Lung (tissue), 11 donors: ENCODE measurements at regions not wholly inside any gene's neighbourhood (a gene's known extent, or its start where the extent isn't known, plus 50 kb on each side); places are given as distances from the start of the nearest gene placed in this dataset.

Source experiments
- ATAC-seq: fragments of 200-7000 bp; cut with Tn5 transposase; one replicate; pipeline ENCODE4 v1.9.1; 2020; ENCODE audit warnings: moderate number of reproducible peaks; ENCODE audit not compliant: insufficient read depth, low FRiP score
- DNase-seq, 3 donors: peaks; one replicate each; pipeline ENCODE4 v3.0.0-alpha.2; 2013 to 2017
- H3K27ac ChIP-seq, 2 donors: one replicate each; pipeline ENCODE4 v1.5.1; 2013; ENCODE audit warnings: mild to moderate bottlenecking in 2 of 2, moderate library complexity in 2 of 2, control low read depth in 1 of 2, inconsistent platforms in 1 of 2, low read depth in 1 of 2, low read length in 1 of 2
- H3K27me3 ChIP-seq, 3 donors: one replicate each; pipeline ENCODE4 v1.5.1; 2013; ENCODE audit warnings: low read length in 2 of 3; ENCODE audit not compliant: control insufficient read depth in 3 of 3, insufficient read depth in 3 of 3
- H3K36me3 ChIP-seq, 4 donors: one replicate each; pipeline ENCODE4 v1.5.1; 2013; ENCODE audit warnings: low read length in 4 of 4, mild to moderate bottlenecking in 1 of 4, moderate library complexity in 1 of 4; ENCODE audit not compliant: control insufficient read depth in 4 of 4, insufficient read depth in 4 of 4
- H3K4me1 ChIP-seq, 5 donors: one replicate each; pipeline ENCODE4 v1.5.1; 2013; ENCODE audit warnings: low read length in 5 of 5, mild to moderate bottlenecking in 2 of 5, moderate library complexity in 1 of 5; ENCODE audit not compliant: control insufficient read depth in 5 of 5, insufficient read depth in 5 of 5
- H3K4me3 ChIP-seq: one replicate; pipeline ENCODE4 v1.5.1; 2013; ENCODE audit warnings: mild to moderate bottlenecking, control low read depth, moderate library complexity
- H3K9ac ChIP-seq, 2 donors: one replicate each; pipeline ENCODE4 v1.5.1; 2013; ENCODE audit warnings: low read length in 2 of 2, control low read depth in 1 of 2; ENCODE audit not compliant: insufficient read depth in 1 of 2
- H3K9me3 ChIP-seq, 4 donors: one replicate each; pipeline ENCODE4 v1.5.1; 2013; ENCODE audit warnings: low read length in 3 of 4, mild to moderate bottlenecking in 1 of 4, moderate library complexity in 1 of 4; ENCODE audit not compliant: control insufficient read depth in 4 of 4, insufficient read depth in 3 of 4
- CTCF ChIP-seq: IDR thresholded peaks from 2 replicates; pipeline ENCODE4 v1.5.1; 2012; ENCODE audit warnings: mild to moderate bottlenecking; ENCODE audit errors: control extremely low read depth, extremely low read depth
- WGBS, 2 donors: extraction: QIAGEN DNeasy Blood & Tissue Kit; methylation state at CpG; one replicate each; pipeline ENCODE4 v1.1.7; 2013; 5-methylcytosine and 5-hydroxymethylcytosine counted together
- donor health status: control.
- donor health status: control.
- donor health status: Bipolar disorder and iron deficiency.
- donor health status: healthy.
- donor health status: DM: yes; HTN: yes; CAD: no.

GRCh38 chr1:228887101-228887500 lies 151.8 kb downstream of the RHOU start:
- no peak overlapping the region for H3K4me3 ChIP-seq
- no peak for TF ChIP-seq CTCF
- ATAC-seq (no peak), DNase-seq (no peak)
- H3K4me1 ChIP-seq: no peaks in the 10 kb centered on the region
- no peak overlapping the region for H3K27ac ChIP-seq
- WGBS, 2 donors: 87 to 89% methylated on average over 5 of the region's 5 CpGs
- H3K36me3 ChIP-seq: no peaks in the 10 kb centered on the region
- H3K9ac ChIP-seq: no peak overlapping the region
- no peaks in the 10 kb centered on the region for H3K27me3 ChIP-seq
- peaks cover 0 to 4% (median 0%) of the 10 kb centered on the region in 4 donors for H3K9me3 ChIP-seq

GRCh38 chr1:228887960-228888359 lies 152.7 kb downstream of the RHOU start:
- no peaks in the 10 kb centered on the region for H3K36me3 ChIP-seq
- ATAC-seq (no peak), DNase-seq (no peak)
- H3K4me3 ChIP-seq: no peak overlapping the region
- no peak for TF ChIP-seq CTCF
- no peaks in the 10 kb centered on the region for H3K4me1 ChIP-seq
- H3K9ac ChIP-seq: no peak overlapping the region
- WGBS, 2 donors: 84 to 87% methylated on average over 1 of the region's 1 CpG
- no peaks in the 10 kb centered on the region for H3K27me3 ChIP-seq
- no peak overlapping the region for H3K27ac ChIP-seq
- peaks cover 0 to 4% (median 0%) of the 10 kb centered on the region in 4 donors for H3K9me3 ChIP-seq

- Histone ChIP-seq H3K36me3 (no peaks in the 10 kb centered on the region), H3K27ac (no peak overlapping the region), H3K27me3 (no peaks in the 10 kb centered on the region), H3K4me1 (peaks cover 0 to under 1% (median 0%) of the 10 kb centered on the region in 5 donors), H3K4me3 (no peak overlapping the region), H3K9ac (no peak overlapping the region), H3K9me3 (peaks cover 0 to under 1% (median 0%) of the 10 kb centered on the region in 4 donors)
- DNase-seq (no peak), ATAC-seq (no peak)
- 66 to 92% methylated on average over 2 of the region's 2 CpGs for WGBS, 2 donors
- TF ChIP-seq CTCF: no peak
Measured at GRCh38 chr1:228889289-228889688, 154.0 kb downstream of the RHOU start.
